OCI-LY7 (cell line): ENCODE measurements at regions not wholly inside any gene's neighbourhood (a gene's known extent, or its start where the extent isn't known, plus 50 kb on each side); places are given as distances from the start of the nearest gene placed in this dataset.

Source experiments
- BruUV-seq: library from RNA; stranded (reverse); fragments of 400-500 nt; replicated peaks from 2 replicates; lab custom pipeline; 2021; lab: Mats Ljungman, UMichigan
- CTCF ChIA-PET: fragments of 300-600 bp; sonication (Branson Sonifier 250); formaldehyde crosslinking; loops from one replicate; lab custom pipeline; 2022; ENCODE audit warnings: antibody characterized with exemption; ENCODE audit not compliant: unreplicated experiment; lab: Charles Lee
- POLR2A ChIA-PET: fragments of 300-600 bp; sonication (Branson Sonifier 250); formaldehyde crosslinking; loops from one replicate; lab custom pipeline; 2022; ENCODE audit warnings: antibody characterized with exemption; lab: Charles Lee
- DNase-seq: peaks from one replicate; pipeline ENCODE4 v3.0.0-alpha.2; 2015; ENCODE audit warnings: low spot score
- H2AFZ ChIP-seq: fragments of 200-600 bp; sonication (generic), shearing (Covaris generic); 2 replicates; pipeline ENCODE4 v1.6.1; 2014; ENCODE audit warnings: mild to moderate bottlenecking, antibody characterized with exemption, low read length, moderate library complexity
- H3K27ac ChIP-seq: fragments of 200-600 bp; sonication (generic); 2 replicates; pipeline ENCODE4 v1.5.1; 2014; ENCODE audit warnings: mixed run types, low read depth, mild to moderate bottlenecking, moderate library complexity, low read length, inconsistent platforms; ENCODE audit not compliant: poor library complexity, severe bottlenecking
- H3K36me3 ChIP-seq: fragments of 200-600 bp; sonication (generic); 2 replicates; pipeline ENCODE4 v1.6.1; 2014; ENCODE audit warnings: mild to moderate bottlenecking, antibody characterized with exemption, low read length, moderate library complexity, mixed read lengths; ENCODE audit not compliant: insufficient read depth
- H3K4me1 ChIP-seq: fragments of 200-600 bp; sonication (generic); 2 replicates; pipeline ENCODE4 v1.5.1; 2014; ENCODE audit warnings: mild to moderate bottlenecking, low read length; ENCODE audit not compliant: insufficient read depth, poor library complexity, severe bottlenecking
- H3K4me2 ChIP-seq: fragments of 200-600 bp; sonication (generic); 2 replicates; pipeline ENCODE4 v1.6.1; 2014; ENCODE audit warnings: mild to moderate bottlenecking, low read length
- H3K4me3 ChIP-seq: fragments of 200-600 bp; sonication (generic); 2 replicates; pipeline ENCODE4 v1.5.1; 2014; ENCODE audit warnings: mild to moderate bottlenecking, low read depth, low read length; ENCODE audit not compliant: poor library complexity, severe bottlenecking
- H3K79me2 ChIP-seq: fragments of 200-600 bp; sonication (generic); 2 replicates; pipeline ENCODE4 v1.6.1; 2016; ENCODE audit warnings: low read depth, mild to moderate bottlenecking, low read length, moderate library complexity, mixed read lengths; ENCODE audit not compliant: insufficient read depth
- H3K9me2 ChIP-seq: fragments of 200-600 bp; sonication (generic); 2 replicates; pipeline ENCODE4 v1.6.1; 2016; ENCODE audit warnings: mild to moderate bottlenecking, low read length, mixed read lengths; ENCODE audit not compliant: insufficient read depth
- H3K9me3 ChIP-seq: fragments of 200-600 bp; sonication (generic); 2 replicates; pipeline ENCODE4 v1.6.1; 2014; ENCODE audit warnings: mild to moderate bottlenecking, mixed run types, low read length, mixed read lengths
- H4K20me1 ChIP-seq: fragments of 200-600 bp; sonication (generic); 2 replicates; pipeline ENCODE4 v1.6.1; 2014; ENCODE audit warnings: mild to moderate bottlenecking, antibody characterized with exemption, low read length, moderate library complexity, mixed read lengths; ENCODE audit not compliant: insufficient read depth
- EZH2phosphoT487 ChIP-seq: fragments of 200-600 bp; sonication (generic); IDR thresholded peaks from 2 replicates; pipeline ENCODE4 v1.6.1; 2018; ENCODE audit warnings: low read depth, borderline replicate concordance, mild to moderate bottlenecking, mixed run types, antibody characterized with exemption, low read length, moderate library complexity, mixed read lengths
- intact Hi-C: fragments of 100-400 bp; cut with micrococcal nuclease; formaldehyde crosslinking; loops from one replicate; pipeline ENCODE4 v1.10.0; 2022; ENCODE audit not compliant: unreplicated experiment
- TF ChIP-seq, protein P1 (sequence below): fragments of 200-600 bp; sonication (generic); conservative IDR thresholded peaks from 2 replicates; pipeline ENCODE4 v1.5.1; 2014; ENCODE audit warnings: mild to moderate bottlenecking, antibody characterized with exemption, low read length, moderate library complexity, mixed read lengths

GRCh38 chr9:129242191-129242941 is 64.3 kb upstream of the IER5L start:
- no peak for DNase-seq
- Histone ChIP-seq H3K27ac (no peak overlapping the region), H3K9me3 (no peaks in the 10 kb centered on the region), H4K20me1 (no peaks in the 10 kb centered on the region), H3K36me3 (no peaks in the 10 kb centered on the region), H3K4me2 (no peak overlapping the region), H3K4me1 (peaks cover 24% of the 10 kb centered on the region), H3K4me3 (no peak overlapping the region), H3K9me2 (no peaks in the 10 kb centered on the region), H2AFZ (no peak overlapping the region), H3K79me2 (no peaks in the 10 kb centered on the region)
- no TSS peak for BruUV-seq
- POLR2A ChIA-PET = no interaction called here
- TF ChIP-seq, protein P1, sequence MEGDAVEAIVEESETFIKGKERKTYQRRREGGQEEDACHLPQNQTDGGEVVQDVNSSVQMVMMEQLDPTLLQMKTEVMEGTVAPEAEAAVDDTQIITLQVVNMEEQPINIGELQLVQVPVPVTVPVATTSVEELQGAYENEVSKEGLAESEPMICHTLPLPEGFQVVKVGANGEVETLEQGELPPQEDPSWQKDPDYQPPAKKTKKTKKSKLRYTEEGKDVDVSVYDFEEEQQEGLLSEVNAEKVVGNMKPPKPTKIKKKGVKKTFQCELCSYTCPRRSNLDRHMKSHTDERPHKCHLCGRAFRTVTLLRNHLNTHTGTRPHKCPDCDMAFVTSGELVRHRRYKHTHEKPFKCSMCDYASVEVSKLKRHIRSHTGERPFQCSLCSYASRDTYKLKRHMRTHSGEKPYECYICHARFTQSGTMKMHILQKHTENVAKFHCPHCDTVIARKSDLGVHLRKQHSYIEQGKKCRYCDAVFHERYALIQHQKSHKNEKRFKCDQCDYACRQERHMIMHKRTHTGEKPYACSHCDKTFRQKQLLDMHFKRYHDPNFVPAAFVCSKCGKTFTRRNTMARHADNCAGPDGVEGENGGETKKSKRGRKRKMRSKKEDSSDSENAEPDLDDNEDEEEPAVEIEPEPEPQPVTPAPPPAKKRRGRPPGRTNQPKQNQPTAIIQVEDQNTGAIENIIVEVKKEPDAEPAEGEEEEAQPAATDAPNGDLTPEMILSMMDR = no peak
- no peak for TF ChIP-seq EZH2phosphoT487
- intact Hi-C loops = no loop called here
- CTCF ChIA-PET = no interaction called here

DNA sequence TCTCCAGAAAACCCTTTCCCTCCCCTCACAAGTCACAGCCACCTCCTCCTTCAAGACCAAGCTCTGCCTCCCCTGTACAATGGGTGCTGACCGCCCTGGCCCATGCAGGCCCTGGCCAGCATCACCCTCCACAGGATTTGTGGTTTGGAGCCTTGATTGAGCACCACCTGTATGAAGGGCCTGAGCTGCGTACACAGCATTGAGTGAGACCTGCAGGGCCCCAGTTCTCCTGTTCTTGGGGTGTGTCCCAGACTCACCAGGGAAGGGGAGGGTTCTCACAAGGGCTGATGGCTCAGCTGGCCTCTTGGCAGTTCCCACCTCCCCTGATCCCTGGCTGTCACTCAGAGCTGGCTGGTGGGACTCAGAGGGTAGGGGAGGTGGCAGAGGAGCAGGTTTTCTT is 63.7 kb upstream of the IER5L start:
- no peak overlapping the region for H3K27ac ChIP-seq
- CTCF ChIA-PET = no interaction called here
- TF ChIP-seq EZH2phosphoT487 = no peak
- TF ChIP-seq, protein P1 = no peak
- POLR2A ChIA-PET = no interaction called here
- no peaks in the 10 kb centered on the region for H3K36me3 ChIP-seq
- no peaks in the 10 kb centered on the region for H3K9me3 ChIP-seq
- no peak overlapping the region for H3K4me2 ChIP-seq
- H3K4me1 ChIP-seq = peaks cover 25% of the 10 kb centered on the region
- intact Hi-C loops = no loop called here
- H4K20me1 ChIP-seq = no peaks in the 10 kb centered on the region
- no peak overlapping the region for H3K4me3 ChIP-seq
- DNase-seq = no peak
- no TSS peak for BruUV-seq
- no peaks in the 10 kb centered on the region for H3K9me2 ChIP-seq
- no peak overlapping the region for H2AFZ ChIP-seq
- no peaks in the 10 kb centered on the region for H3K79me2 ChIP-seq

DNA sequence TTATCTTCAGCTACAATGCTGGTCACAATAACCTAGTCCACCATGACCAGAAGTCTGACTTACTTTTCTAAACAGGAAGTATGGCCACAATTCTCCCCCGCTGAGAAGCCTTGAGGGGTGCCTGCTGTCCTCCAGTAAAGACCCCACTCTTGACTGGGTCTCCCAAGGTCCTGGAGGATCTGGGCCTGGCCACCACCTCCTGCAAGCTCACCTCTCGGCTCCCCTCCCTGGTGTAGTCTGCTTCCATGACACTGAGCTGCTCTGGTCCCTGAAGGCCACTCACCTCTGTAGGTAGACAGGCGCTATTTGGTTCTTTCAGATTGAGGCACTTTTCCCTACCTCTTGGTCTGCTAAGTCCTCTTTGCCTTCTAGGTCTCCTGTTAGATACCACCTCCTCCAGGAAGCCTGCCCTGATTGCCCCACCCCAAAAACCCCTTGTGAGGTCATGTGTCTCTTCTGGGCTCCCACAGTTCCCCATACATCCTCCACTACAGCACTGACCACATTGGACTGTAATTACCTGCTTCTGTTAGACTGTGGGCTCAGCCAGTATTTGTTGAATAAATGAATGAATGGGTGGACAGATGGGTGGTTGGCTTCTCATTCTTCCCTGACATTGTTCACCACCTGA is 62.6 kb upstream of the IER5L start:
- no peaks in the 10 kb centered on the region for H3K36me3 ChIP-seq
- no peak overlapping the region for H2AFZ ChIP-seq
- intact Hi-C loops = no loop called here
- BruUV-seq = no TSS peak
- CTCF ChIA-PET = no interaction called here
- no peaks in the 10 kb centered on the region for H3K9me3 ChIP-seq
- H3K79me2 ChIP-seq = no peaks in the 10 kb centered on the region
- no peak for DNase-seq
- no peak overlapping the region for H3K4me2 ChIP-seq
- H3K9me2 ChIP-seq = no peaks in the 10 kb centered on the region
- no peak overlapping the region for H3K27ac ChIP-seq
- no peaks in the 10 kb centered on the region for H4K20me1 ChIP-seq
- POLR2A ChIA-PET = interaction anchor here (0.7 kb wide), 1 partner anchor 81 kb away, joined by 3 read pairs; no protein-coding TSS in a partner anchor
- peaks cover 27% of the 10 kb centered on the region for H3K4me1 ChIP-seq
- TF ChIP-seq EZH2phosphoT487 = no peak
- TF ChIP-seq, protein P1 = no peak
- H3K4me3 ChIP-seq = no peak overlapping the region
